ENCODE measurements at regions not wholly inside any gene's neighbourhood (a gene's known extent, or its start where the extent isn't known, plus 50 kb on each side); places are given as distances from the start of the nearest gene placed in this dataset.
A peak's percentile ranks its signal among the peaks of the same experiment; 100 is the strongest.

DNA sequence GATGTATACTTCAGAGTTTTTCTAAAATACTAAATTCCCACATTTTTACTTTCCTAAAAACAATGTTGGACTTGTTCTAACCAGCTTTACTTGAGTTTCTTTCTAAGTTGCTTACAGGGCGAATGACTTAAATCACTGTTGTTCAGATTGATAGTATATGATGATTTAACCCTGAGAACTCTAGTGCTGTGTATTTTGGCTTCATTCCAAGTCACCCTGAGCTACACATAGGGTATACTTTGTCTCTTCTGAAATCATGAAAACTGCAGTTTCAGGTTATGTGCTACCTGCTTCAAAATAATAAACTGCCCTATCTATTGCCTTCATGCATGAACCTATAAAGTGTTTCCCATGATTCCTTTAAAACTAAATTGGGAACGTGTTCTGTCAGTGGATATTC is 162.5 kb upstream of the PDE3A start:
- no peaks in the 10 kb centered on the region for H3K36me3 ChIP-seq
- DNase-seq = no peak
- peak overlapping the region; percentile 3 for H3K27ac ChIP-seq (replicated peaks)
- H3K27me3 ChIP-seq (ENCODE audit: low read depth) = no peaks in the 10 kb centered on the region
- H3K4me3 ChIP-seq = no peak overlapping the region
- H3K9me3 ChIP-seq (replicated peaks) = no peaks in the 10 kb centered on the region
- intact Hi-C loops (cut with micrococcal nuclease) = no loop called here
- TF ChIP-seq, protein P1, sequence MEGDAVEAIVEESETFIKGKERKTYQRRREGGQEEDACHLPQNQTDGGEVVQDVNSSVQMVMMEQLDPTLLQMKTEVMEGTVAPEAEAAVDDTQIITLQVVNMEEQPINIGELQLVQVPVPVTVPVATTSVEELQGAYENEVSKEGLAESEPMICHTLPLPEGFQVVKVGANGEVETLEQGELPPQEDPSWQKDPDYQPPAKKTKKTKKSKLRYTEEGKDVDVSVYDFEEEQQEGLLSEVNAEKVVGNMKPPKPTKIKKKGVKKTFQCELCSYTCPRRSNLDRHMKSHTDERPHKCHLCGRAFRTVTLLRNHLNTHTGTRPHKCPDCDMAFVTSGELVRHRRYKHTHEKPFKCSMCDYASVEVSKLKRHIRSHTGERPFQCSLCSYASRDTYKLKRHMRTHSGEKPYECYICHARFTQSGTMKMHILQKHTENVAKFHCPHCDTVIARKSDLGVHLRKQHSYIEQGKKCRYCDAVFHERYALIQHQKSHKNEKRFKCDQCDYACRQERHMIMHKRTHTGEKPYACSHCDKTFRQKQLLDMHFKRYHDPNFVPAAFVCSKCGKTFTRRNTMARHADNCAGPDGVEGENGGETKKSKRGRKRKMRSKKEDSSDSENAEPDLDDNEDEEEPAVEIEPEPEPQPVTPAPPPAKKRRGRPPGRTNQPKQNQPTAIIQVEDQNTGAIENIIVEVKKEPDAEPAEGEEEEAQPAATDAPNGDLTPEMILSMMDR (IDR thresholded peaks at IDR 0.05; ENCODE audit: borderline replicate concordance) = no peak
- peaks cover 24% of the 10 kb centered on the region for H3K4me1 ChIP-seq

DNA sequence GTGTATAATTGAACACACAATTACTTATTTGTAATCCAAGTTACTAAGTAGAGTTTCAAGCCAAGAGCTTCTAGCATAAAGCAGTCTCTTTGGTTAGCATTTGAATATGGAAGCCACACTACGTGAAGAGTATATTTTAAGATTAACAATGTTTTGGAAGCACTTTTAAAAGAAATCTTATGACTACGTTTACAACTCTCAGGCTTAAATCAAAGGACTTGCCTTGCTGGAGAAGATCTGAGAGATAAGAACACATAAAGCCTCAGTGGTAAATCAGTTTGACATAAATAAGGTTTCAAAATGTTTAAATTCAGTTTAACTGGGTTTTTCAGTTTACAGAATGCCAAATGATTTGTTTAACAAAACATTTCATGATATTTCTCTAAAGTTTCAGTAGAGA is 161.9 kb upstream of the PDE3A start:
- intact Hi-C loops (cut with micrococcal nuclease) = no loop called here
- peak overlapping the region; percentile 3 for H3K27ac ChIP-seq (replicated peaks)
- DNase-seq = no peak
- no peaks in the 10 kb centered on the region for H3K36me3 ChIP-seq
- H3K4me3 ChIP-seq = no peak overlapping the region
- no peaks in the 10 kb centered on the region for H3K27me3 ChIP-seq (ENCODE audit: low read depth)
- TF ChIP-seq, protein P1 (IDR thresholded peaks at IDR 0.05; ENCODE audit: borderline replicate concordance) = no peak
- H3K9me3 ChIP-seq (replicated peaks) = no peaks in the 10 kb centered on the region
- H3K4me1 ChIP-seq = peaks cover 30% of the 10 kb centered on the region

DNA sequence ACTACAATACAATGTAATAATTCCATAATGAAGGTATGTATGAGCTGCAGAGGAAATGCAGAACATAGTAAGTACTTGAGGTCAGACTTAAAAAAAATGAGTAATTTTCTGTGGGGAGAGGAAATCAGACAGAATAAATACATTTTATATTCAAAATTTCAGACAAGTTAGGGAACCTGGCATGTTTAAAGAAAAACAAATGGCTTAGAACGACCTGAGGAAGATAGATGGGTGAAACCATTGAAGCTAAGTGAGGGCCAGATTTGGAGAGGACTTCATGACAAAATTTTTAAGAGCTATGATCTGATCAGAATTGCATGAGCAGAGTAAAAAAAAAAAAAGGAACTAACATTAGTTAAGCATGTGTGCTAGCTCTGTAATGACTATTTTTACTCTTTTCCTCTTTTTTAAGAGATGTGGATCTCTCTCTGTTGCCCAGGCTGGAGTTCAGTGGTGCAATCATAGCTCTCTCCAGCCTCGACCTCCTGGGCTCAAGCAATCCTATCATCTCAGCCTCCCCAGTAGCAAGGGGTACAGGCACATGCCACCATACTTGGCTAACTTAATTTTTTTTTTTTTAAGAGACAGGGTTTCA is 157.6 kb upstream of the PDE3A start:
- Histone ChIP-seq H3K4me1 (peaks cover 47% of the 10 kb centered on the region), H3K4me3 (no peak overlapping the region), H3K36me3 (no peaks in the 10 kb centered on the region), H3K27ac (replicated peaks) (peak overlapping the region; percentile 89), H3K27me3 (ENCODE audit: low read depth) (no peaks in the 10 kb centered on the region), H3K9me3 (replicated peaks) (no peaks in the 10 kb centered on the region)
- TF ChIP-seq, protein P1 (IDR thresholded peaks at IDR 0.05; ENCODE audit: borderline replicate concordance) = no peak
- intact Hi-C loops (cut with micrococcal nuclease) = no loop called here
- DNase-seq = no peak

DNA sequence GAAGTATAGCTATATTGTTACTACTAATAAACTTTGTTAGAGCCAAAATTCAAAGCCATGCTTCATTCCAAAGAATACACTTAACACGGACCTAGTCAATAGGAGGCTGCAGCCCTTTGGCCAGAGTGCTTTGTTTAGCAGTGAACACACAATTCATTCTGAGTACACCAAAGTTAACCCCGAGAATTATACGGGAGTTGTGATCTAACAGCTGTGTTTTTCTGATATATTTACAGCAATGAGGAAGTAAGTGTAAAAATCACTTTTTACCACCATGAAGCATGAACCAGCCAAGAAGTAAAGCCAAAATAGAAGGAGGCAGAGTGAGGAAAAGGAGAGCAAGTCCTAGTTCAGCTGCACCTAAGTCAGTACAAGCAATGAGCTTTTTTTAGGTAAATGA is 156.8 kb upstream of the PDE3A start:
- intact Hi-C loops (cut with micrococcal nuclease) = no loop called here
- Histone ChIP-seq H3K27ac (replicated peaks) (peak overlapping the region; percentile 89), H3K4me3 (no peak overlapping the region), H3K9me3 (replicated peaks) (no peaks in the 10 kb centered on the region), H3K27me3 (ENCODE audit: low read depth) (no peaks in the 10 kb centered on the region), H3K36me3 (no peaks in the 10 kb centered on the region), H3K4me1 (peaks cover 44% of the 10 kb centered on the region)
- DNase-seq = no peak
- TF ChIP-seq, protein P1 (IDR thresholded peaks at IDR 0.05; ENCODE audit: borderline replicate concordance) = no peak

DNA sequence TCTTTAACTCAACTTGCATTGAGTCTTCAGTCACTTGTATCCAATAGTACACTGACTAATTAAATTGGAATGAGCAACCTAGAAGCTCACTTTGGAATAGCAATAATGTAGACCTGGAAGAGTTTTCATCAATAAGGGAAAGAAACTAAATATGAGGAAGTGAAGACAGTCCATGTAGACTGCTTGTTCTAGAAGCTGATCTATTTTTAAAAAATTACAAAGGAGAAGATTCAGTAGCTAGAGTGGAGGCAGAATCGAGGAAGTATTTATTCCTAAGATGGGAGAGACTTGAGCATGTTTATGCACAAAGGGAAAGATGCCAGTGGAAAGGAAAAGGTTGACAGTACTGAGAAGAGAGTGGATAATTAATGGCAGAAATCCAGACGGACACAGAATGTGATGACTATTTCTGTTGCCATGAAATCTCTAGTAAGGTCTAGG is 156.3 kb upstream of the PDE3A start:
- Histone ChIP-seq H3K9me3 (replicated peaks) (no peaks in the 10 kb centered on the region), H3K36me3 (no peaks in the 10 kb centered on the region), H3K4me3 (peak overlapping the region; percentile 49), H3K27me3 (ENCODE audit: low read depth) (no peaks in the 10 kb centered on the region), H3K4me1 (peaks cover 44% of the 10 kb centered on the region), H3K27ac (replicated peaks) (peak overlapping the region; percentile 89)
- intact Hi-C loops (cut with micrococcal nuclease) = no loop called here
- DNase-seq = no peak
- TF ChIP-seq, protein P1 (IDR thresholded peaks at IDR 0.05; ENCODE audit: borderline replicate concordance) = no peak

Measured in left ventricle myocardium inferior (tissue), 1 donor.